22Rv1 (cell line): ENCODE measurements at regions not wholly inside any gene's neighbourhood (a gene's known extent, or its start where the extent isn't known, plus 50 kb on each side); places are given as distances from the start of the nearest gene placed in this dataset.

Experiments
- H3K27ac ChIP-seq: fragments of 450-650 bp; 2 replicates; pipeline ENCODE4 v1.5.1; 2017
- CTCF ChIP-seq: fragments of 450-650 bp; IDR thresholded peaks from 2 replicates; pipeline ENCODE4 v1.5.1; 2017; ENCODE audit warnings: mild to moderate bottlenecking
- ZFX ChIP-seq: fragments of 450-650 bp; IDR thresholded peaks from 2 replicates; pipeline ENCODE4 v1.6.1; 2017; ENCODE audit warnings: antibody characterized with exemption, borderline replicate concordance

DNA sequence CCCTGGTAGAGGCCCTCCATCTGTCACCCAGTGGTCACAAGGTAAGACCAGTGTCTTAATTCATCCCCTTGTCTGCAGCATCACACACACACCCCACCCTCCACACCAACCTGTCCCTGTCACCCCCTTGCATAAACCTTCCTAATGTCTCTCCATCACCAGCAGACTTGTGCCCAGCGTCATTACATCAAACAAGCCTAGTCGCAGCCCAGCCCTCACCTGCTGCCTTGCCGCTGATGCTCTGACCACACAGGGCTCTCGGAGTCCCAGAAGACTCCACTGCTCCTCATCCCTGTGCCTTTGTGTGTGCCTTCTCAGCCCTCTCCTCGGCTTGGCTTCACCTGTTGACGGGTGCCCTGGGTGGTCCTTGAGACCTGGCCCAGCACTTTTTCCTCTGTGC is 171.2 kb downstream of the GLI2 start:
- no peak overlapping the region for H3K27ac ChIP-seq
- no peak for TF ChIP-seq ZFX
- no peak for TF ChIP-seq CTCF

DNA sequence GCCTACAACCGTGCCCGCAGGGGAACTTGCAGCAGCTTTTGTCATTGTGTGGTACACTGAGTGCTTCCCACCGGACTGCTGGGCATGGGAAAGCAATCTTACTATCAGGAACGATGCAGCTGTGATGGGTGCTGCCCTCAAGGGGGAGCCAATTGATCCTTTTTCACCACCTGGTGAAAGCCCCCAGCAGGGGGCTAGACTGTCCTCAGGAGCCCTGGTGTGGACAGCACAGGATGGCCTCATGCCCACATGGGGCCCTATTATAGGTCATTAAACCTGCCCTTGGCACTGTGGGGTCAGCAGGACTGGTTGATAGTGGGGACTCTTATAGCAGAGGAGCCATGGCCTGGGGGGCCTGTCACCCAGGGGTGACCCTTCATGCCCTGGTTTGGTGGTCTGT is 172.2 kb downstream of the GLI2 start:
- no peak overlapping the region for H3K27ac ChIP-seq
- TF ChIP-seq ZFX = no peak
- no peak for TF ChIP-seq CTCF

DNA sequence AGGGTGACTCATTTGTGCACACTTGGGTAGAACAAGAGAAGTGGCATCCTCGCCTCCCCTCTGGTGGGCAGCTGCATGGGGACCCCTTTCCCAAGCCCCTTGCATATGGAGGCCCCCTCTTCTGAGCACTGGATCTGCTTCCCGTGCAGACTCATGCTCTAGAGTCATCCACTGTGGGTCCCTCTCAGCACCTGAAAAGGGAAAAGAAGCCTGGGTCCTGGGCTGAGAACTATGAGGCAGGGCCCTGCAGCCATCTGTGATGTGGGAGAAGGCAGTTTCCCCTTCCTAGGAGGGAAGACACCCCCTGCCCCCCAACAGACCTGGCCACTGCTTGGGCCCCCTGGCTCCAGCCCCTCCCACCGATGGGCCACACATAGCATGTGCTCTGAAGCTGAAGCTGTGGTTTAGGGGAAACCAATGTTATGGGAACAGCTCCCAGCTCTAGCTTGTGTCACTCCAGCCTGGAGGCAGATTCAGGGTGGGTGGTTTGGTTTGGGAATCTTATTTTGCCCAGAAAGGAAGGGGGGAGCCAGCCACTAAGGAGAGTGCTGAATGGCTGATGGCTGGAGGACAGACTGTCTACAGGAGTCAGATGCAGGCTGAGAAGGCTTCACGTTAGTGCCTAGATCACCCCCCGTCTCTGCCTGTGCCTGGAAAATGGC is 172.8 kb downstream of the GLI2 start:
- no peak overlapping the region for H3K27ac ChIP-seq

GRCh38 chr2:120909102-120909501 is 173.4 kb downstream of the GLI2 start:
- TF ChIP-seq ZFX = no peak
- no peak overlapping the region for H3K27ac ChIP-seq

More for the DNA sequence above, 172.8 kb downstream of the GLI2 start:
- TF ChIP-seq CTCF = no peak
- TF ChIP-seq ZFX = no peak

- TF ChIP-seq ZFX = no peak
- TF ChIP-seq CTCF = no peak
- H3K27ac ChIP-seq = no peak overlapping the region
Measured at GRCh38 chr2:120910164-120910563, 174.5 kb downstream of the GLI2 start.

DNA sequence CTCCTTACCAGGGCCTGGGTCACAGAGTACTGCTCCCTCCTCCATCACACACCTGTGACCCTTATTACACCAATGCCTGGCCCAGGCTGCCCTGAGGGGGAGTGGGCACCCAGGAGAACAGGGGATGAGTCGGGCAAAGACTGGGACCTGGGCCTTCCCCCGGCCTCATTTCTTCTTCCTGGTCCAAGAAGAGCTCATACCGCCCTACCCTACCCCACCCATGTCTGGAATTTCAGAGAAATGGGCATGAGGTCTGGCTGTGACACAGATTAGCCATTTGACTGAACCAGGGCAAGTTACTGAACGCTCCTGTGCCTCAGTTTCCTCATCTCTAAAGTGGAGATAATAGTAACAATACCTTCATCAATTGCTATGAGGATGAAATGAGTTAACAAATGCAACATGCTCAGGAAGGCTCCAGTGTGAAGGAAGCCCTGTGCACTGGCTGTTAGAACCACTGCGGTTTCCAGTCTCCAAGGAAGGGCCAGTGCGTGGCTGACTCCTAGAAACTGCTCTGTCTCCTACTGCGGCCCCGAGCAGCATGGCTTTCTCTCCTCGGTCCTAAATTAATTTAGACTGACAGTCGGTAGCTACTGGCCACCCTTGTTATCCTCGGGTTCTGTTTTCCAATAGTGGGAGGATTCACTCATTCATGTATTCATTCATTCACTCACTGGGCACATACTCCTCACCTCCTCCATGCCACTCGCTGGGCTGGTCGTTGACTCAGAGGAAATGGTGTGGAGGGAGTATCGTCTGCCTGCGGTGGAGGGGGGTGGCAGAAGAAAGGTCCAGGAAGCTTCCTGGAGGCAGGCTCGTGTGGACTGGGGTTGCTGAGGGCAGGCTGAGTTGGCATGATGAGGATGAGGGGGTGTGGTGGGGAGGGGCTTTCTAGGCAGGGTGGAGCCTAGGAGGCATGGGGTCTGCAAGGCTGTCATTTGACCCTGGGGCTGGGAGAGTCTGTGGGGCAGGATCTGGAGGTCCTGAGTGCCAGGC is 175.6 kb downstream of the GLI2 start:
- no peak for TF ChIP-seq CTCF
- no peak overlapping the region for H3K27ac ChIP-seq

DNA sequence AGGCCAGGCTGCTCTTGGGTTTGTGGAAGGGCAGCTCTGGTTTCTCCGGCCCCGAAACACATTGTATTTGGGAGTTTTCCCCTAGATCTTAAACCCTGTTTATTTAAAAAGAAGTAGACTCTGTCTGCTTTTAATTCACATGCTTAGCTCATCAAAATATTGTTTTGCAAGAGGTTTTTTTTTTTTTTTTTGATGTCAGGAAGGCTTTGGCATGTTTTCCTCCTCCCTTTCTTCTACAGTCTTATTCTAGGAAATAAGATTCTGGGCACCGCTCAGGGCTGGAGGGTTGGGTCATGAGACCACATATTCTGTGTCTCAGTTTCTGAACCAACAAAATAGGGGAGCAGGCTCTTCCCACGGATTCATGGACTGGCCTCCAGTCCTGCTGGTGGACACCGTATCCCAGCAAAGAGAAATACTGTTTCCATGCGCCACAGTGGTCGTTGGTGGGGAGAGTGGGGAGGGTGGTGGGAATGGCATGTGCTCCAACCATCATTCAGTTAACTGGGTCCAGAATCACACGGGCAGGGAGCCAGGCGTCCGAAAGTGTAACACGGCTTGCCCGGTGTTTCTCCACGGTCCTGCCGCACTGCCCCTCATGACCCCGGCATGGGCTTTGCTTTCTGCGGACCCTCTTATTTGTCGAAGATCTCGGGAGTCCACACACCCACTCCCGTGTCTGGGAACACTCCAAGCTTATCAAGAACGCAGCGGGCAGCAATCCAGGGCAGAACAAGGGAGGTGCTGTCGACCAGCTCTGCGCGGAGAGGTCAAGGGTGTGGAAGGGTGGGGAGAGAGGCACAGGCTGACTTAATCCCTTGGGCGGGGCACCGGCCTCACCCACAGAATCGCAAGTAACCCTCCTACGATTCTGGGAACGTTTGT is 176.7 kb downstream of the GLI2 start:
- TF ChIP-seq ZFX (no peak), CTCF (no peak)
- H3K27ac ChIP-seq = no peak overlapping the region
